GM21529 (cell line): ENCODE measurements at regions not wholly inside any gene's neighbourhood (a gene's known extent, or its start where the extent isn't known, plus 50 kb on each side); places are given as distances from the start of the nearest gene placed in this dataset.

Experiments
- ATAC-seq: cut with Tn5 transposase; IDR thresholded peaks from one replicate; pipeline ENCODE4 v1.9.1; 2021; ENCODE audit not compliant: unreplicated experiment

GRCh38 chr2:187139469-187139868 lies 290.5 kb upstream of the ZSWIM2 start:
- ATAC-seq, result no peak

DNA sequence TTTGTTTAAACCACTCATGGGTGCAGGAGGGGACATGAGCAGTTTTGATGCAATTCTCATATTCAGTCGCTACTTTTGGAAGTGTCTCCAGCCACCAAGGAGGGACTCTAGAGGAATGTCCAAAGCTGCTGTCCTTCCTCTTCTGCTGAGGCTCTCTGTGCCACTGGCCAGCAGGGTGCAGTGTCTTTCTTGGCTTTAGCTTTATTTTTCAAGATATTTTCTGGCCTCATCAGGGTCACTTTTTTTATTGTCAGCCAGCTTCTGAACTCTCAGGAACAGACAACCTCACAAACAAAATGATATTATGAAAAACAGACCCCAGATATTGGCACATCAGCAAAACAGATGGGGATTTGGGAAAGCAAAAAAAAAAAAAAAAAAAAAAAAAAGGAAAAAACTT lies 289.3 kb upstream of the ZSWIM2 start:
- ATAC-seq, result peak; percentile 80

- ATAC-seq, result no peak
Measured at GRCh38 chr2:187136646-187137045, 287.7 kb upstream of the ZSWIM2 start.

- no peak for ATAC-seq
Measured at GRCh38 chr2:187134306-187134705, 285.3 kb upstream of the ZSWIM2 start.

DNA sequence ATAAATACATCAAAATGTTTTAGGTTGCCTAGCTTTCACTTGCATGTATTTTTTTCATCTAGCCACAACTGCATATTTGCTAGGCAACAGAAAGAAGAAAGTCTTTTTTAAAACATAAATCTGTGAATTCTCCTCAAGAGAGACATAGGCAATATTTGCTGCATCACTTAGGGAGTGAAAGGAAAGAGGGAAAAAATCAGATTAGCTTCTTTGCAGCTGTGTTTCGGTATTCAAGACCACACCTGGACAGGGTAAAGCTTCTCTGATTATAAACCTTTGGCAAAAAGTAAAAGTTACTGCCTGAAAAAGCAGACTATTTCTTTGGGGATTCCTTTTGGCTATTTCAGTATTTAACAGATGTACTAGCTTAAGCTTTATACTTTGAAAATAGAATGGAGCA lies 280.9 kb upstream of the ZSWIM2 start:
- no peak for ATAC-seq

GRCh38 chr2:187129306-187129705 lies 280.3 kb upstream of the ZSWIM2 start:
- ATAC-seq, result no peak

GRCh38 chr2:187126247-187127005 lies 277.5 kb upstream of the ZSWIM2 start:
- no peak for ATAC-seq

GRCh38 chr2:187125318-187125717 lies 276.3 kb upstream of the ZSWIM2 start:
- no peak for ATAC-seq

DNA sequence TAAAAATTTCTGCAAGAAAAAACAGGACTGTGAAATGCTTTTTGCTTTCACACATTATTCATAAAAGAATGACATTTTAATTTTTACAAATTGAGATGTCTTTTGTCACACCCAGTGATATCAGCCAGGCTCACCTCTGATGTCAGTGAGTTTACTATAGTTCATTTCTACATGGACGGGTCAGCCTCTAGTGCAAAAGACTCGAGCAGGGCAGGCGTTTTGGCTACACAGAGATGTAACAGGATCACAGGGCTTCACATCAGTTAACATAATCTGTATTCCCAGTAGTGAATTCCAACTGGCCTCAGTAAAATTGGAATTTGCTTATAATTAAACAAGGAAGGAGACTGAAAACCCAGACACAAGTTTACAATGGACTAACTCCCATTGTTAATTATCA lies 275.6 kb upstream of the ZSWIM2 start:
- no peak for ATAC-seq

- ATAC-seq, result no peak
Measured at GRCh38 chr2:187118331-187119099, 269.5 kb upstream of the ZSWIM2 start.

DNA sequence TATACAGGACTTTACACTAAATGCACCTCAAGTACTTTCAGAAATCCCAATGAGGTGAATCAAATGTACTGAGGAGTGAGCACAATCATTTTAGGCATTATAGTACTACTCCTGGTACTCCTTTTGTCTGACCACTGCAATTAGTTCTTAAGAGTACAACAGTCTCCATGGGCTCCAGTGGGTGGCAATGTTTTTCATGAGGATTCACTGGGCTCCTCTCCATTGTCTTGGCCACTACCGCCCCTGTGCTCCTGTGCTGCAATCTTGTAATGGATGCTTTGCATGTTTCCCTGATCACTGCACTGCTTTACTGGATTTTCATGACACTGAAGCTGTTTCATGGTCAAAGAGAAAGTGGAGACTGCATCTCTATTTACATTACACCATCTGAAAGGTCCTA lies 268.5 kb upstream of the ZSWIM2 start:
- no peak for ATAC-seq

- ATAC-seq, result no peak
Measured at GRCh38 chr2:187115627-187116026, 266.7 kb upstream of the ZSWIM2 start.

- ATAC-seq, result no peak
Measured at GRCh38 chr2:187107001-187107400, 258.0 kb upstream of the ZSWIM2 start.

DNA sequence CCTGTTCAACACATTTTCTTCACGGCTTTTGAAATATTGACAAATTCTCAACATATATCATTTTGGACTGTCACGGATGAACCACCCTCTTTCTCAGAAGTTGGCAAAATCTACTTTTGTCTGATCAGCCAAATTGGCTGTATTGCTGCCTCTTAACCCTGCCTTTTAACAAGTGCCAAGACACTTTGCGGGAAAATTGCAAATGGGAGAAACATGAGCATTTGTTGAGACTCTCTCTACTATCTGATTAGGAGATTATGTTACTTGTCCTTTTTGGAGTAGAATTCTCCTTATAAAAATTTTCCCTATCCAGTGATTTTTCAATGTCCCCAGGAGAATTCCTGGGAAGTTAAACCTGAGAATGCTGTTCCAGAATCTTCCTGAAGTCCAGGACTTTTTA lies 256.2 kb upstream of the ZSWIM2 start:
- no peak for ATAC-seq

GRCh38 chr2:187102381-187102780 lies 253.4 kb upstream of the ZSWIM2 start:
- ATAC-seq, result no peak

DNA sequence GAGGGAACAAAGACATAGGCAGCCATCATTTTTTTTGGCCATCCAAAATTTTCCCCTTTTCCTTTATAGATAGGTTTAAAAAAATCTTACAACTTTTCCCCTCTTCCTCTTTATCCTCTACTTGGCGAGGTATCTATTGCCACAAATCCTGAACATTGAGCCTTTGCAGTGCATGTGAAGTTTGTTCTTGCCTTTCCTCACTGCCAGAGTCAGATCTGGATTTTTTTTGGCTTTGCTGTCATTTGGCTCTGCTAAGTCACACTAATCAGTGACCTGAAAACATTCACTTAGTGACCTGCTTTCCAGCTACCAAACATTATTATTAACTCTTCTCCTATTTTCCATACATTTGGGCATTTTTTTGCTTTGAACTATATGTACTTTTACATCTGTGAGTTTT lies 249.2 kb upstream of the ZSWIM2 start:
- no peak for ATAC-seq

DNA sequence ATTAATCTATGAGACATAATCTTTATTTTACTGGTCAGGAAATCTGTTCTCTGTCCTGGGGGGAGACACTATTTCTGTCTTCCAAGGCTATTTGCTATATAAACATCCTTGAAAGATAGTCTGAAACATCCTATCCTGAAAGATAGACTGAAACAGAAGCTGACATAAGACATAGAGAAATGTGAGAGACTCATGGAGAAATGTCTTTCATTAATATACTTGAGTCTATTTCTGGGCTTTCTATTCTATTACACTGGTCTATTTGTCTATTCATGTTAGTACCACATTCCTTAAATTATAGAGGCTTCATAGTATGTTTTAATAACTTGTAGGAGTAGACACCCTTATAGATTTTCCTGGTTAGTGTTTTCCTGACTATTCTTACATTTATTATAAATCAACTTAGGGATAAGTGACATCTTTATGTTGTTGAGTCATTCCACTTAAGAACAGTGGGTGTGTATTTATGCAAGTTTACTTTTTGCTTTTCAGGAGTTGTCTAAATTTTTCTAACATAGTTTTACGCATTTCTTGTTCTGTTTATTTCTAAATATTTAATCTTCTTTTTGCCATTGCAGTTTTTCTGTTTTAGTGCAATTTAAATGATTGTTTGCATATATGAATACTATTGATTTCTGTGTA lies 244.9 kb upstream of the ZSWIM2 start:
- no peak for ATAC-seq

- ATAC-seq, result no peak
Measured at GRCh38 chr2:187091664-187092063, 242.7 kb upstream of the ZSWIM2 start.

- ATAC-seq, result no peak
Measured at GRCh38 chr2:187084524-187084923, 235.6 kb upstream of the ZSWIM2 start.

GRCh38 chr2:187081461-187081860 lies 232.5 kb upstream of the ZSWIM2 start:
- no peak for ATAC-seq

DNA sequence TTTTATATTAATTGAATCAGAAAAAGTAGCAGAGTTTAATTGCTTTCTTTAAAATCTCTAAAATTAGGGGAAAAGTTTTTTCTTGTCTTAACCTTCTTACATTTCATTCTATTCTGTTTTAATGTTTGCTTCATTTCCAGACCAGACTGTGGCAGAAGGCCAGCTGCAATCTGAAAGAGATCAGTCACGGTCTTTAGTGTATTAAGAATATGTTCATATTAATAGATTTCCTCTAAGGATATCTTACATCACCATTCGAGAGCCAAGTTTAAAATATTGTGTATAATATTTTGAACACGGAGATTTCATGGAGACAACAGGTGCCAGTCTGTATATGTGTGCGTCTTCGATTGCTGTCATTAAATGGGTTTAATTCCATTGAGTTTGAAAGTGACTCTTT lies 230.9 kb upstream of the ZSWIM2 start:
- ATAC-seq, result no peak

DNA sequence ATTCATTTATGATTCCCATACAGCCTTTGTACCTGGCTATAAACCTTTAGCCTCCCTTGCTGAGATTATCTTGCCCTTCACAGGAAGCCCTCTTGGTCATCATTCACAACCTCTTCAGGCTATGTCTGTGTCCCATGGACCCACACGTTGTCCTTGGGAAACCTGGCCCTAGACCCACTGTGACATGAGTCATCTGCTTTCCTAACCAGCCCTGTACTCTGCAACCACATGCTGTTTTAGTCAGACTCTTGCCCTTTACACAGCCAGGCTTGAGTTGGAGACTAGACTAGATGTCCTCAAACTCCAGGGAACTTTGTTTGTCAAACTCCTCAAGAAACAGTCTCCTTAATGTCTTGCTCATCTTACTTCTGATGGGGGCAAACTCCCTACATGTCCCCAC lies 229.3 kb upstream of the ZSWIM2 start:
- no peak for ATAC-seq
